Mucosa of descending colon (tissue), 3 donors: ENCODE measurements at regions not wholly inside any gene's neighbourhood (a gene's known extent, or its start where the extent isn't known, plus 50 kb on each side); places are given as distances from the start of the nearest gene placed in this dataset.

Experiments used
- ATAC-seq: fragments of 200-7000 bp; cut with Tn5 transposase; one replicate; pipeline ENCODE4 v1.9.1; 2020; ENCODE audit warnings: mild to moderate bottlenecking, moderate library complexity
- DNase-seq, 3 donors: peaks; one replicate each; pipeline ENCODE4 v3.0.0-alpha.2; 2020
- H3K36me3 ChIP-seq: fragments of 200-600 bp; one replicate; pipeline ENCODE4 v1.8.0; 2021; ENCODE audit warnings: low read depth, mild to moderate bottlenecking
- H3K4me1 ChIP-seq: fragments of 200-600 bp; one replicate; pipeline ENCODE4 v1.8.0; 2021; ENCODE audit warnings: low read depth, mild to moderate bottlenecking
- H3K4me3 ChIP-seq: fragments of 200-600 bp; one replicate; pipeline ENCODE4 v1.8.0; 2021; ENCODE audit warnings: mild to moderate bottlenecking
- H3K9me3 ChIP-seq: fragments of 200-600 bp; one replicate; pipeline ENCODE4 v1.8.0; 2021; ENCODE audit warnings: mild to moderate bottlenecking
- intact Hi-C, 2 donors: fragments of 100-400 bp; cut with DNase I in 1 of 2; cut with micrococcal nuclease in 1 of 2; formaldehyde crosslinking; loops; one replicate each; pipeline versions ENCODE4 v1.11.0 to v1.11.1; 2022; cut with DNase I, micrococcal nuclease
- TF ChIP-seq, protein P1 (sequence below): fragments of 200-600 bp; IDR thresholded peaks from one replicate; pipeline ENCODE4 v1.8.0; 2022; ENCODE audit warnings: antibody characterized with exemption, mild to moderate bottlenecking
- donor health status: DM: no; HTN: no; CAD: no; lungs with moderate emphysema.
- donor health status: DM: no; HTN: no; CAD: no.
- donor health status: DM: no; HTN: yes; CAD: no.

DNA sequence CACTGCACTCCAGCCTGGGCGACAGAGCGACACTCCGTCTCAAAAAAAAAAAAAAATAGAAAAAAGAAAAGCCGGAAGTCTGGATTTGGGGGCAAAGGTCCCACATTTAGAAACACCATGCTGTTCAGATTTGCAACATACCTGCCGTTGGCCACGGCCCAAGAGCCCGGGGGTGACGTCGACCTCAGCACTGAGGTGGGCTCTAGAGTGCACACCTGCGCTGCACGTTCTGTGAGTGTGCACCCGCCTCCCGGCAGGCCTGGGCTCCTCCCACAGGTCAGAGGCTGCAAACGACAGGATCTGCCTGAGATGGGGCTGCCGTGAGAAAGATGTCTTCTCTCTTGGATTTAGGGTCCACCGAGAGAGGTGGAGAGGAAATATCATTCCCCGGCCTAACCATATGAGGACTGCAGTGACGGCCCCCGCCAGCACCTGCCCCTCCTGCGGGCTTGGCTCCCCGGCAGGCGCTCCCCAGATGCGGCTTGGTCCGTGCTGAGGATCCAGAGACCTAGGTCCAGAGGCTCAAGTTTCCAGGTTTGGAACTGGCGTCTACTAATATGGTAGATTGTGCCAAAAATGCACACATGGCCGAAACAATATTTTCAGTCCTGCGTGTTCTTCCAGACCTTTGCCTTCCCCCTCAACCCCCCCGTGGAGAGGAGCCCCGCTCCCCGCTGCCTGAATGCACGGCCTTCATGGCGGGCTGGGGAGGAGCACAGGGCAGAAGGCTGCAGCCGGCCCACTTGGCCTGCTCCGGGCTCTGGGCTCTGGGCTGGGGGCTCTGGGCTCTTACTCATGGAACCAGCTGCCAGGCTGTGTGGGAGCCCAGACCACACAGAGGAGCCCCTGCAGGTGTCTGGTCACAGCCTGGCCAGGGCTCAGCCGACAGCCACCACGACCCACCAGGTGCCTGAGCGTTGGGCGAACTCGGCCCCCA is 58.8 kb upstream of the FBRSL1 start:
- H3K36me3 ChIP-seq: no peaks in the 10 kb centered on the region
- intact Hi-C loops: no loop called here
- ATAC-seq (peak; percentile 50), DNase-seq (peak in 2 of 3 donors; percentile 53 to 67)
- no peaks in the 10 kb centered on the region for H3K9me3 ChIP-seq
- TF ChIP-seq, protein P1, sequence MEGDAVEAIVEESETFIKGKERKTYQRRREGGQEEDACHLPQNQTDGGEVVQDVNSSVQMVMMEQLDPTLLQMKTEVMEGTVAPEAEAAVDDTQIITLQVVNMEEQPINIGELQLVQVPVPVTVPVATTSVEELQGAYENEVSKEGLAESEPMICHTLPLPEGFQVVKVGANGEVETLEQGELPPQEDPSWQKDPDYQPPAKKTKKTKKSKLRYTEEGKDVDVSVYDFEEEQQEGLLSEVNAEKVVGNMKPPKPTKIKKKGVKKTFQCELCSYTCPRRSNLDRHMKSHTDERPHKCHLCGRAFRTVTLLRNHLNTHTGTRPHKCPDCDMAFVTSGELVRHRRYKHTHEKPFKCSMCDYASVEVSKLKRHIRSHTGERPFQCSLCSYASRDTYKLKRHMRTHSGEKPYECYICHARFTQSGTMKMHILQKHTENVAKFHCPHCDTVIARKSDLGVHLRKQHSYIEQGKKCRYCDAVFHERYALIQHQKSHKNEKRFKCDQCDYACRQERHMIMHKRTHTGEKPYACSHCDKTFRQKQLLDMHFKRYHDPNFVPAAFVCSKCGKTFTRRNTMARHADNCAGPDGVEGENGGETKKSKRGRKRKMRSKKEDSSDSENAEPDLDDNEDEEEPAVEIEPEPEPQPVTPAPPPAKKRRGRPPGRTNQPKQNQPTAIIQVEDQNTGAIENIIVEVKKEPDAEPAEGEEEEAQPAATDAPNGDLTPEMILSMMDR: no peak
- peaks cover 24% of the 10 kb centered on the region for H3K4me1 ChIP-seq
- no peak overlapping the region for H3K4me3 ChIP-seq

GRCh38 chr12:132429946-132430643 is 59.9 kb upstream of the FBRSL1 start:
- ATAC-seq (peak; percentile 87), DNase-seq (peak; percentile 85 to 93 (median 88))
- H3K36me3 ChIP-seq: no peaks in the 10 kb centered on the region
- peaks cover 24% of the 10 kb centered on the region for H3K4me1 ChIP-seq
- H3K4me3 ChIP-seq: no peak overlapping the region
- TF ChIP-seq, protein P1: no peak
- intact Hi-C loops: no loop called here
- H3K9me3 ChIP-seq: no peaks in the 10 kb centered on the region

DNA sequence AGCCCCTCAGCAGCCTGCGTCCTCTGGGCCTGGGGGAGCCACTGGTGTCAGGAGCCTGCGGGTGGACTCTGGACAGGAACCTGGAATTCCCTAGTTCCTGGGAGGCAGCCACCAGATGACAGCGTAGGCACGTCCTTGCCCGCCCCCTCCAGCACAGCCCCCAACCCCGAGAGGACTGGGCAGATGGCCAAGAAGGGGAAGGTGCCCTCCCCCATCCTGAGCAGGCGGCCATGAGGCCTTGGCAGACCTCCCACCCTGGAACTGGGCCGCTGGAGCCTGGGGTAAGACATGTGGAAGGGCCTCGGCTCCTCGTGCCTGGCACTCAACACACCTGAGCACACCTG is 60.4 kb upstream of the FBRSL1 start:
- peak in 2 of 3 donors; percentile 53 to 64 for DNase-seq
- Histone ChIP-seq H3K9me3 (no peaks in the 10 kb centered on the region), H3K36me3 (no peaks in the 10 kb centered on the region), H3K4me3 (no peak overlapping the region), H3K4me1 (peaks cover 24% of the 10 kb centered on the region)
- ATAC-seq: peak; percentile 6
- TF ChIP-seq, protein P1: no peak
- intact Hi-C loops: no loop called here

DNA sequence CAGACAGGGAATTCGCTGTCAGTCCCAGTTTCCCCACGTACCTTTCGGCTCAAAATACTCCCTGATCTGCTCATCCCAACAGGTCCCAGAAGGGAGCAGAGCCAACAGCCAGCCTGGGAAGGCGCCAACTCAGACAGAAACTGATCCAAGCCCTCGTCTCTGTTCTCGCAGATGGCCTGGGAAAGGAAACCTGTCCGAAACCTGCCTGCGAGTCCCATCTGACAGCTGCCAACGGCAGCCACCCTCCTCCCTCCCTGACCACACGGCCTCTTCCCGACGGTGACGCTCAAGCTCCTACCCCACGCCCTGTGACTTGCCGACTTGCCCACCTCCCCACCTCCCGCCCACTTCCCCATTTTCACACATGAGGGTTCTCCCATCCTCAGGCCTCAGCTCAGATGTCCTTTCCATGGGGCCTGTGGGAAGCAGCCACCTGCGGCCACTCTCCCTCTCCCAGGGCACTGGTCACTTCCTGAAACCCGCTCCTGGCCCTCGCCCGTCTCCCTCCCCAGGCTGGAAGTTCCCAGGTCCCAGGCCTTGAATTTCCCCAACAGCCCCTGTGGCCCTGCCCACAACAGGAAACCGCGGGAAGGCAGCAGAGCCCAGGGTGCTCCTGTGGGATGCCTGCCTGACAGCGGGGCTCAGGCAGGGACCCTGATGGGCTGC is 60.9 kb upstream of the FBRSL1 start:
- TF ChIP-seq, protein P1: no peak
- ATAC-seq (peak; percentile 15), DNase-seq (no peak)
- intact Hi-C loops: no loop called here
- no peaks in the 10 kb centered on the region for H3K9me3 ChIP-seq
- no peaks in the 10 kb centered on the region for H3K36me3 ChIP-seq
- peaks cover 24% of the 10 kb centered on the region for H3K4me1 ChIP-seq
- H3K4me3 ChIP-seq: no peak overlapping the region

DNA sequence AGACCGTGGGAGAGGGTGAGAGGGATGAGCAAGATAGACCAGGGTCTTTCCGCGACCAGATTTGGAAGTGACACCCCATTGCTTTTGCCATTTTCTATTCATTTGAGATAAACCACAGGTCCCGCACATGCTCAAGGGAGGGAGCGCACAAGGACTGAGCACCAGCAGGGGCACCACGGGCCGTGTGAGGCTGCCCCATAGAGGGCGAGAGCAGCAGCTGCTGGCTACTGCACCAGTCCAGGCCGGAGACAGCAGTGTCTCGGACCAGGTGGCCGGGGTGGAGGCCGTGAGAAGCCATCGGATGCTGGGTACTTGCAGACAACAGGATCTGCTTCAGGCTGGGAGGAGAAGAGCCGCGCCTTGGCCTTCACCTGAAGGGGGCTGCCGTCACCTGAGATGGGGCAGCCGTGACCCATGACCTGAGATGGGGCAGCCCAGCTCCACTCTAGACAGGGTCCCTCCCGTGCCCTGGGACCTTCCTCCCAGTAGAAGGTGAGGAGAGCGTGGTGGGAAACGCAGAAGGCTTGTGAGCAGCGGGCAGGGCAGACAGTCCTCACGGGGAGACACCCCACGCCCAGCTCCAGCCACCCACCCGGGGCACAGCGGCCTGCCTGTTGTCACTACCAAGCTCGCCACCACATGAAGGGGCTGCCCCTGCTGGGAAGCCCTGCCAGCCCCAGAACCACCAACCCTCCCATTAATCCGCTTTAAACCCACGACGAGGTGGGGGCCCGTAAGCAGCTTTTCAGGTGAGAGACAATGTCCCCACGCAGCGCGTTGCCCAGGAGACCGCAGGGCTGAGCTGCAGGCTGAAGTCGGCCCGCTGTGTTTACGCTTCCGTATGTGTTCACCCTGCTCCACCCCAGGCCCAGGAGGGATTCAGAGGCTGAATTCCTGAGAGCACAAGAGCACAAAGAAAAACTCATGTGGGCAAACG is 61.7 kb upstream of the FBRSL1 start:
- no peak for DNase-seq
- Histone ChIP-seq H3K36me3 (no peaks in the 10 kb centered on the region), H3K4me3 (no peak overlapping the region), H3K4me1 (peaks cover 20% of the 10 kb centered on the region), H3K9me3 (no peaks in the 10 kb centered on the region)
- ATAC-seq: peak; percentile 40
- intact Hi-C loops: no loop called here
- TF ChIP-seq, protein P1: no peak
